ENCODE measurements at regions not wholly inside any gene's neighbourhood (a gene's known extent, or its start where the extent isn't known, plus 50 kb on each side); places are given as distances from the start of the nearest gene placed in this dataset.

- peaks cover 0 to 2% of the 10 kb centered on the region in 2 donors for H3K27me3 Mint-ChIP-seq
- H3K9me3 ChIP-seq (ENCODE audit: control insufficient read depth in 1 of 2, low read length in 2 of 2), result no peaks in the 10 kb centered on the region
- H3K36me3 ChIP-seq (ENCODE audit: insufficient read depth, low read length), result no peaks in the 10 kb centered on the region
- H3K9me3 Mint-ChIP-seq, result peaks cover 0 to 11% (median 1%) of the 10 kb centered on the region in 8 donors
- DNase-seq, result no peak
- no peak overlapping the region for H3K27ac Mint-ChIP-seq
- H3K4me1 Mint-ChIP-seq, result no peaks in the 10 kb centered on the region
- no peaks in the 10 kb centered on the region for H3K36me3 Mint-ChIP-seq
- no peak overlapping the region for H3K4me3 ChIP-seq (ENCODE audit: low read length in 2 of 2)
- POLR2A ChIA-PET (ENCODE audit: partially characterized antibody), result no interaction called here
- H3K27me3 ChIP-seq (ENCODE audit: insufficient read depth, low read length), result no peaks in the 10 kb centered on the region
- H3K4me1 ChIP-seq (ENCODE audit: insufficient read depth, low read length), result no peaks in the 10 kb centered on the region
- intact Hi-C loops (cut with micrococcal nuclease), result no loop called here
- no peak overlapping the region for H3K4me3 Mint-ChIP-seq
- CTCF ChIA-PET (ENCODE audit: partially characterized antibody), result no interaction called here
- H3K27ac ChIP-seq (ENCODE audit: low read depth, low read length), result no peak overlapping the region
Observed at GRCh38 chr15:45829336-45830153, 194.7 kb downstream of the SQOR start.

GRCh38 chr15:45831787-45832186 lies 197.0 kb downstream of the SQOR start:
- DNase-seq, result no peak
- Mint-ChIP-seq H3K4me1 (no peaks in the 10 kb centered on the region), H3K9me3 (peaks cover 0 to 11% (median 1%) of the 10 kb centered on the region in 8 donors), H3K36me3 (no peaks in the 10 kb centered on the region), H3K27me3 (no peaks in the 10 kb centered on the region), H3K4me3 (no peak overlapping the region), H3K27ac (no peak overlapping the region)
- Histone ChIP-seq H3K27ac (ENCODE audit: low read depth, low read length) (no peak overlapping the region), H3K36me3 (ENCODE audit: insufficient read depth, low read length) (no peaks in the 10 kb centered on the region), H3K27me3 (ENCODE audit: insufficient read depth, low read length) (no peaks in the 10 kb centered on the region), H3K4me3 (ENCODE audit: low read length in 2 of 2) (no peak overlapping the region), H3K4me1 (ENCODE audit: insufficient read depth, low read length) (no peaks in the 10 kb centered on the region), H3K9me3 (ENCODE audit: control insufficient read depth in 1 of 2, low read length in 2 of 2) (no peaks in the 10 kb centered on the region)
- ChIA-PET POLR2A (ENCODE audit: partially characterized antibody) (no interaction called here), CTCF (ENCODE audit: partially characterized antibody) (no interaction called here)
- intact Hi-C loops (cut with micrococcal nuclease), result no loop called here

- POLR2A ChIA-PET (ENCODE audit: partially characterized antibody), result no interaction called here
- intact Hi-C loops (cut with micrococcal nuclease), result no loop called here
- no peaks in the 10 kb centered on the region for H3K4me1 Mint-ChIP-seq
Observed at GRCh38 chr15:45834622-45835021, 199.8 kb downstream of the SQOR start.

GRCh38 chr15:45842151-45842550 lies 207.3 kb downstream of the SQOR start:
- no peak overlapping the region for H3K27ac Mint-ChIP-seq
- no peaks in the 10 kb centered on the region for H3K36me3 ChIP-seq (ENCODE audit: insufficient read depth, low read length)
- intact Hi-C loops (cut with micrococcal nuclease), result no loop called here
- H3K4me3 Mint-ChIP-seq, result no peak overlapping the region
- no peak overlapping the region for H3K4me3 ChIP-seq (ENCODE audit: low read length in 2 of 2)
- H3K9me3 Mint-ChIP-seq, result peaks cover 0 to 4% (median under 1%) of the 10 kb centered on the region in 8 donors
- no peak overlapping the region for H3K27ac ChIP-seq (ENCODE audit: low read depth, low read length)
- ChIA-PET POLR2A (ENCODE audit: partially characterized antibody) (no interaction called here), CTCF (ENCODE audit: partially characterized antibody) (no interaction called here)
- peaks cover 9 to 10% of the 10 kb centered on the region in 2 donors for H3K27me3 Mint-ChIP-seq
- no peaks in the 10 kb centered on the region for H3K4me1 ChIP-seq (ENCODE audit: insufficient read depth, low read length)
- no peaks in the 10 kb centered on the region for H3K9me3 ChIP-seq (ENCODE audit: control insufficient read depth in 1 of 2, low read length in 2 of 2)
- no peak for DNase-seq
- H3K4me1 Mint-ChIP-seq, result no peaks in the 10 kb centered on the region
- H3K27me3 ChIP-seq (ENCODE audit: insufficient read depth, low read length), result no peaks in the 10 kb centered on the region
- no peaks in the 10 kb centered on the region for H3K36me3 Mint-ChIP-seq

More at GRCh38 chr15:45834622-45835021, 199.8 kb downstream of the SQOR start:
- no peaks in the 10 kb centered on the region for H3K36me3 Mint-ChIP-seq
- Histone ChIP-seq H3K27me3 (ENCODE audit: insufficient read depth, low read length) (no peaks in the 10 kb centered on the region), H3K27ac (ENCODE audit: low read depth, low read length) (no peak overlapping the region), H3K36me3 (ENCODE audit: insufficient read depth, low read length) (no peaks in the 10 kb centered on the region), H3K9me3 (ENCODE audit: control insufficient read depth in 1 of 2, low read length in 2 of 2) (no peaks in the 10 kb centered on the region), H3K4me3 (ENCODE audit: low read length in 2 of 2) (no peak overlapping the region), H3K4me1 (ENCODE audit: insufficient read depth, low read length) (no peaks in the 10 kb centered on the region)
- peaks cover 0 to 11% (median 1%) of the 10 kb centered on the region in 8 donors for H3K9me3 Mint-ChIP-seq
- H3K27ac Mint-ChIP-seq, result no peak overlapping the region
- no peak overlapping the region for H3K4me3 Mint-ChIP-seq
- no peak for DNase-seq
- peaks cover 0 to 2% of the 10 kb centered on the region in 2 donors for H3K27me3 Mint-ChIP-seq
- CTCF ChIA-PET (ENCODE audit: partially characterized antibody), result no interaction called here

GRCh38 chr15:45847645-45848044 lies 212.8 kb downstream of the SQOR start:
- H3K36me3 Mint-ChIP-seq, result no peaks in the 10 kb centered on the region
- no peak overlapping the region for H3K27ac Mint-ChIP-seq
- CTCF ChIA-PET (ENCODE audit: partially characterized antibody), result no interaction called here

GRCh38 chr15:45849136-45849535 lies 214.3 kb downstream of the SQOR start:
- no peaks in the 10 kb centered on the region for H3K4me1 ChIP-seq (ENCODE audit: insufficient read depth, low read length)
- H3K9me3 ChIP-seq (ENCODE audit: control insufficient read depth in 1 of 2, low read length in 2 of 2), result no peaks in the 10 kb centered on the region
- intact Hi-C loops (cut with micrococcal nuclease), result no loop called here
- H3K9me3 Mint-ChIP-seq, result peaks cover 0 to 16% (median 3%) of the 10 kb centered on the region in 8 donors
- ChIA-PET POLR2A (ENCODE audit: partially characterized antibody) (no interaction called here), CTCF (ENCODE audit: partially characterized antibody) (no interaction called here)
- H3K27ac ChIP-seq (ENCODE audit: low read depth, low read length), result no peak overlapping the region
- H3K27me3 Mint-ChIP-seq, result no peaks in the 10 kb centered on the region
- no peak overlapping the region for H3K4me3 Mint-ChIP-seq
- no peak overlapping the region for H3K27ac Mint-ChIP-seq
- H3K4me3 ChIP-seq (ENCODE audit: low read length in 2 of 2), result no peak overlapping the region
- H3K36me3 ChIP-seq (ENCODE audit: insufficient read depth, low read length), result no peaks in the 10 kb centered on the region
- no peak for DNase-seq
- no peaks in the 10 kb centered on the region for H3K27me3 ChIP-seq (ENCODE audit: insufficient read depth, low read length)
- H3K36me3 Mint-ChIP-seq, result no peaks in the 10 kb centered on the region
- H3K4me1 Mint-ChIP-seq, result no peaks in the 10 kb centered on the region

More at GRCh38 chr15:45847645-45848044, 212.8 kb downstream of the SQOR start:
- Histone ChIP-seq H3K4me1 (ENCODE audit: insufficient read depth, low read length) (no peaks in the 10 kb centered on the region), H3K4me3 (ENCODE audit: low read length in 2 of 2) (no peak overlapping the region), H3K36me3 (ENCODE audit: insufficient read depth, low read length) (no peaks in the 10 kb centered on the region), H3K27ac (ENCODE audit: low read depth, low read length) (no peak overlapping the region), H3K9me3 (ENCODE audit: control insufficient read depth in 1 of 2, low read length in 2 of 2) (no peaks in the 10 kb centered on the region), H3K27me3 (ENCODE audit: insufficient read depth, low read length) (no peaks in the 10 kb centered on the region)
- intact Hi-C loops (cut with micrococcal nuclease), result no loop called here
- DNase-seq, result no peak
- no peaks in the 10 kb centered on the region for H3K4me1 Mint-ChIP-seq
- no peak overlapping the region for H3K4me3 Mint-ChIP-seq
- peaks cover 3 to 7% of the 10 kb centered on the region in 2 donors for H3K27me3 Mint-ChIP-seq
- peaks cover 0 to 12% (median 4%) of the 10 kb centered on the region in 8 donors for H3K9me3 Mint-ChIP-seq
- POLR2A ChIA-PET (ENCODE audit: partially characterized antibody), result no interaction called here

DNA sequence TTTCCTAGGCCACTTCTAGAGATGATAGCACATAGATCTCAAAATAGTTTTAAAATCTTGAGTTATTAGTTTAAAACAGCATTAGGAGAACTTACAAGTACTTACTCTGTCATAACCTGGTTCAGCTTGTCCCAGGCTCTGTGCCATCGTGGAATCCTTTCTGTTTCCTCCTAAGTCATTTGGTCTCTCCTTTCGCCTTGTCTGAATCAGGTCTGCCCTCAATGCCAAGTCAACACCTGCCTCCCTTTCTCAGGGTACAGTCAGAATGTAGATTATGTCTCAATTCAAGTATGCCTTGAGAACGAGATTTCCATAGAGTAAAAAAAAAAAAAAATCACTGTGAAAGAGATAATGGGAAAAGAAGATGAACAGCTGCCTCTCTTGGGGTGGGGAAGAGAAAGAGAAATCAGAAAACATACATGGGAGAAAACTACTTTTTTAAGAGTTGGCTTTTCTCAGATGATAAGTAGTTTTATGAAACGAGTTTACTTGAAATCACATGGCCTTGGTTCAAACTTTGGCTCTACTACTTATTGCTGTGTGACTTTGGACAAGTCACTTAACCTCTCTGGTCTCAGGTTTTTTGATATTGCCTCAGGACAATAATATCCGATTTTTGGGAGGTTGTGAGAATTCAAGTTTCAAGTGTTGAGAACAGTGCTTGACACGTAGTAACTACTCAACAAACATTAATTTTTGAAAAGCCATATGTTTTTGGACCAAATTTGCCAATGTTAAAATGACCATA lies 219.8 kb downstream of the SQOR start:
- H3K4me3 Mint-ChIP-seq, result peak overlapping the region in 1 of 8 donors; percentile 43
- no peaks in the 10 kb centered on the region for H3K36me3 ChIP-seq (ENCODE audit: insufficient read depth, low read length)
- no peaks in the 10 kb centered on the region for H3K27me3 ChIP-seq (ENCODE audit: insufficient read depth, low read length)
- no peaks in the 10 kb centered on the region for H3K4me1 ChIP-seq (ENCODE audit: insufficient read depth, low read length)
- H3K27ac Mint-ChIP-seq, result no peak overlapping the region
- DNase-seq, result no peak
- H3K4me1 Mint-ChIP-seq, result no peaks in the 10 kb centered on the region
- H3K27ac ChIP-seq (ENCODE audit: low read depth, low read length), result no peak overlapping the region
- intact Hi-C loops (cut with micrococcal nuclease), result no loop called here
- POLR2A ChIA-PET (ENCODE audit: partially characterized antibody), result no interaction called here
- peaks cover 1 to 4% of the 10 kb centered on the region in 2 donors for H3K27me3 Mint-ChIP-seq
- CTCF ChIA-PET (ENCODE audit: partially characterized antibody), result no interaction called here
- H3K9me3 Mint-ChIP-seq, result peaks cover 0 to 20% (median 3%) of the 10 kb centered on the region in 8 donors
- no peaks in the 10 kb centered on the region for H3K36me3 Mint-ChIP-seq
- no peak overlapping the region for H3K4me3 ChIP-seq (ENCODE audit: low read length in 2 of 2)
- no peaks in the 10 kb centered on the region for H3K9me3 ChIP-seq (ENCODE audit: control insufficient read depth in 1 of 2, low read length in 2 of 2)
